ENCODE measurements at regions not wholly inside any gene's neighbourhood (a gene's known extent, or its start where the extent isn't known, plus 50 kb on each side); places are given as distances from the start of the nearest gene placed in this dataset.
"Not testable (repeated sequence)": the region's sequence is repeated elsewhere in the genome, so short reads cannot be mapped to it uniquely, and the experiment has no call there.

GRCh38 chr1:222470252-222470805, 77.6 kb downstream of the HHIPL2 start:
- not testable (repeated sequence) for H3K4me3 ChIP-seq (ENCODE audit: low read depth, low read length); DNase-seq (ENCODE audit: low read depth)

DNA sequence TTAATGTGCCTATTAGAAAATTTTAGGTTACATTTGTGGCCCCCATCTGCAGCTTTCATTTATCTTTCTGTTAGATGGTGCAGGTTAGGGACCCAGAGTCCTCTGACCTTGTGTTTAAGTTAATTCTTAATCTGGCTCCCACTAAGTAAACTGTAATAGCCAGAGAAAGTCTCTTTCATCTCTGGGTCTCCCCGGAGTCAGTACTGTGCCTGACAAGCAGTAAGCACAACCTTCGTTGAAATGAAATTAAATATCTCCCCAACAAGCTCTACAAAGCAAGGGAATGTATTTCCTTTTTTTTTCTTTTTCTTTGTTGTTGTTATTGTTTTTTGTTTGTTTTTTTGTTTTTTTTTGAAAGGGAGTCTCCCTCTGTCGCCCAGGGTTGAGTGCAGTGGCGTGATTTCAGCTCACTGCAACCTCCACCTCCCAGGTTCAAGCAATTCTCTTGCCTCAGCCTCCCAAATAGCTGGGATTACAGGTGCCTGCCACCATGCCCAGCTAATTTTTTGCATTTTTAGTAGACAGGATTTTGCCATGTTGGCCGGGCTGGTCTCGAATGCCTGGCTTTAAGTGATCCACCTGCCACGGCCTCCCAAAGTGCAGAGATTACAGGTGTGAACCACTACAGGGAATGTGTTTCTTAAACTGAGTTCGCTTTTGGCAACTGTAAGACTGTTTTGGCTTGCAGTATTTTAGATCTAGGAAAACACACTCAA, 81.6 kb downstream of the HHIPL2 start:
- TF ChIP-seq CTCF (IDR thresholded peaks at IDR 0.05; ENCODE audit: control insufficient read depth, extremely low read depth, insufficient read depth), result no peak

DNA sequence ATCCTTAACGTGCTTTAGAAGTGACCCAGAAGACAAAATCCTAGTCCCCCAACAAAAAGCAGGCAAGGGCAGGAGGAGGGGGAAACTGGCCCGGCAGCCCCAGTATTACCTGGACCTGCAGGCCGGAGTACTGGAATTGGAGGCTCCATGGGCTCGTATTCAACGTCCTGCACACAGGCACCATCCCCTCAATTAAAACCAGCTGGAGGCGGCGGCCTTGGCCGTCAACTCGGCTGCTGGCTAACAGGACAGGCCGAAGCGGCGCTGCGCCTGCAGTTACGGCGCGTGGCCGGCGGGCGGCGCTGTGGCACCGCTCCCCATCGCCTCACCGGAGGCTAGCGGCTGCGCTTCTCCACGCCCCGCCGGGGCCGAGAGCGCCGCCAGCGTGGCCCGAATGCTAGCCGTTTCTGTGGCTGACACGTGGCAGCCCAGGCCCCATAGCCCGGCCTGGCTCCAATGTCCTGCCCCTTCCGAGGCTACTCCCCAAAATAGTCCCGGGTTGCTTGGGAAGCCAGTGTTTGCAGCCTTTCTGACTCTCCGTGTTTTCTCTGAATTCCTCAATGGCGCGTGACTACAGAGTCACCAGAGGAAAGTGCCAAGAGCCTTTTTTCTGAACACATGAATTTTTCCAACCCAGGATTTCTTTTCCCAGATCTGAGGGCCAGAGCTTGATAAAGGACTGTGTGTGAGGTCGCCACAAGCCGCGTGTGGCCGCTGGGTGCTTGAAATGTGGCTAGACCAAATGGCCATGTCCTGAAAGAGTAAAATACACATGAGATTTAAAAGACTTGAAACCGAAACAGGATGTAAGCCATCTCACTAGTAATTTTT, 82.5 kb downstream of the HHIPL2 start:
- TF ChIP-seq CTCF (IDR thresholded peaks at IDR 0.05; ENCODE audit: control insufficient read depth, extremely low read depth, insufficient read depth), result peak; percentile 100
- peak; percentile 81 for DNase-seq (ENCODE audit: low read depth)
- peak overlapping the region; percentile 47 for H3K4me3 ChIP-seq (ENCODE audit: low read depth, low read length)

More for the DNA sequence above, 81.6 kb downstream of the HHIPL2 start:
- H3K4me3 ChIP-seq (ENCODE audit: low read depth, low read length), result no peak overlapping the region
- DNase-seq (ENCODE audit: low read depth), result no peak

GRCh38 chr1:222464841-222465210, 83.1 kb downstream of the HHIPL2 start:
- no peak for TF ChIP-seq CTCF (IDR thresholded peaks at IDR 0.05; ENCODE audit: control insufficient read depth, extremely low read depth, insufficient read depth)
- peak overlapping the region; percentile 47 for H3K4me3 ChIP-seq (ENCODE audit: low read depth, low read length)
- peak; percentile 27 for DNase-seq (ENCODE audit: low read depth)

GRCh38 chr1:222463059-222463730, 84.7 kb downstream of the HHIPL2 start:
- H3K4me3 ChIP-seq (ENCODE audit: low read depth, low read length), result no peak overlapping the region
- no peak for DNase-seq (ENCODE audit: low read depth)
- TF ChIP-seq CTCF (IDR thresholded peaks at IDR 0.05; ENCODE audit: control insufficient read depth, extremely low read depth, insufficient read depth), result no peak

DNA sequence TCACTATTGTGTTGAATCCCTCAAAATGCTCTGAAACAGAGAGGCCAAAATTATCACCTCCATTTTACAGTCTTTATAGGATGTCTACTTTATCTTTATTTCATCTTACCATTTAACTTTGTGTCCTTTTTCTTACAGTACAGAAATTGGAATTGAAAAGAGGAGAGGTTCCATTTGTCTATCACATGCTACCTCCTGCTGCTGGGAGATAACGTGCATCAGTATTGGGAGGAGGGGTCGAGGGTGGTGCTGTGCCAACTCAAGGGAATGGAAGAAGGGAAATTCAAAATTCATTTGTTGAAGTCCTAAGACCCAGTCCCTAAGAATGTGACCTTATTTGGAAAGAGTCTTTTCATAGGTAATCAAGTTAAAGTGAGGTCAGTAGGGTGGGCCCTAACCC, 85.3 kb downstream of the HHIPL2 start:
- no peak for DNase-seq (ENCODE audit: low read depth)
- TF ChIP-seq CTCF (IDR thresholded peaks at IDR 0.05; ENCODE audit: control insufficient read depth, extremely low read depth, insufficient read depth), result no peak

GRCh38 chr1:222461941-222462340, 86.0 kb downstream of the HHIPL2 start:
- DNase-seq (ENCODE audit: low read depth), result no peak
- H3K4me3 ChIP-seq (ENCODE audit: low read depth, low read length), result no peak overlapping the region
- TF ChIP-seq CTCF (IDR thresholded peaks at IDR 0.05; ENCODE audit: control insufficient read depth, extremely low read depth, insufficient read depth), result no peak

More for the DNA sequence above, 85.3 kb downstream of the HHIPL2 start:
- H3K4me3 ChIP-seq (ENCODE audit: low read depth, low read length), result no peak overlapping the region
